ENCODE measurements at regions not wholly inside any gene's neighbourhood (a gene's known extent, or its start where the extent isn't known, plus 50 kb on each side); places are given as distances from the start of the nearest gene placed in this dataset.

GRCh38 chr10:121365566-121365965, 232.7 kb downstream of the FGFR2 start:
- WGBS, 2 donors = 84 to 91% methylated on average over 5 to 29 of the region's 29 CpGs
- DNase-seq (no peak), ATAC-seq (no peak)
- H3K4me3 ChIP-seq = no peak overlapping the region
- intact Hi-C loops (cut with DNase I) = no loop called here
- H3K36me3 ChIP-seq (replicated peaks in 1 of 2; ENCODE audit: insufficient read depth in 1 of 2, low read depth in 2 of 2) = no peaks in the 10 kb centered on the region
- no peaks in the 10 kb centered on the region for H3K4me1 ChIP-seq
- no peak overlapping the region for H3K27ac ChIP-seq
- no peaks in the 10 kb centered on the region for H3K9me3 ChIP-seq
- H3K27me3 ChIP-seq = no peaks in the 10 kb centered on the region
- TF ChIP-seq POLR2A (IDR thresholded peaks at IDR 0.05) (no peak), CTCF (IDR thresholded peaks at IDR 0.05) (no peak)

GRCh38 chr10:121368347-121369025, 229.8 kb downstream of the FGFR2 start:
- DNase-seq = no peak
- H3K36me3 ChIP-seq (replicated peaks in 1 of 2; ENCODE audit: insufficient read depth in 1 of 2, low read depth in 2 of 2) = no peaks in the 10 kb centered on the region
- H3K27ac ChIP-seq = no peak overlapping the region
- no peak for TF ChIP-seq CTCF (IDR thresholded peaks at IDR 0.05)
- TF ChIP-seq POLR2A (IDR thresholded peaks at IDR 0.05) = no peak
- H3K9me3 ChIP-seq = no peaks in the 10 kb centered on the region
- H3K4me3 ChIP-seq = no peak overlapping the region
- H3K4me1 ChIP-seq = no peaks in the 10 kb centered on the region
- WGBS, 2 donors = 23 to 24% methylated on average over 9 of the region's 9 CpGs
- intact Hi-C loops (cut with DNase I) = no loop called here
- no peak for ATAC-seq
- H3K27me3 ChIP-seq = no peaks in the 10 kb centered on the region

- Histone ChIP-seq H3K4me3 (no peak overlapping the region), H3K9me3 (no peaks in the 10 kb centered on the region), H3K4me1 (no peaks in the 10 kb centered on the region), H3K36me3 (replicated peaks in 1 of 2; ENCODE audit: insufficient read depth in 1 of 2, low read depth in 2 of 2) (no peaks in the 10 kb centered on the region), H3K27ac (no peak overlapping the region), H3K27me3 (no peaks in the 10 kb centered on the region)
- ATAC-seq = no peak
- no peak for DNase-seq
- intact Hi-C loops (cut with DNase I) = no loop called here
- WGBS, 2 donors = 46 to 58% methylated on average over 3 of the region's 3 CpGs
- no peak for TF ChIP-seq CTCF (IDR thresholded peaks at IDR 0.05)
- no peak for TF ChIP-seq POLR2A (IDR thresholded peaks at IDR 0.05)
These were observed 228.6 kb downstream of the FGFR2 start for GRCh38 chr10:121369616-121370015.

GRCh38 chr10:121371836-121372235, 226.4 kb downstream of the FGFR2 start:
- WGBS, 2 donors = 75 to 79% methylated on average over 3 of the region's 3 CpGs
- no peaks in the 10 kb centered on the region for H3K27me3 ChIP-seq
- H3K9me3 ChIP-seq = no peaks in the 10 kb centered on the region
- no peak overlapping the region for H3K4me3 ChIP-seq
- H3K4me1 ChIP-seq = no peaks in the 10 kb centered on the region
- ATAC-seq = no peak
- H3K27ac ChIP-seq = no peak overlapping the region
- no peak for DNase-seq
- H3K36me3 ChIP-seq (replicated peaks in 1 of 2; ENCODE audit: insufficient read depth in 1 of 2, low read depth in 2 of 2) = no peaks in the 10 kb centered on the region
- TF ChIP-seq CTCF (IDR thresholded peaks at IDR 0.05) (no peak), POLR2A (IDR thresholded peaks at IDR 0.05) (no peak)
- intact Hi-C loops (cut with DNase I) = no loop called here

- Histone ChIP-seq H3K4me1 (no peaks in the 10 kb centered on the region), H3K36me3 (replicated peaks in 1 of 2; ENCODE audit: insufficient read depth in 1 of 2, low read depth in 2 of 2) (no peaks in the 10 kb centered on the region), H3K27me3 (no peaks in the 10 kb centered on the region), H3K9me3 (no peaks in the 10 kb centered on the region), H3K4me3 (no peak overlapping the region), H3K27ac (no peak overlapping the region)
- ATAC-seq = no peak
- TF ChIP-seq POLR2A (IDR thresholded peaks at IDR 0.05) (no peak), CTCF (IDR thresholded peaks at IDR 0.05) (no peak)
- DNase-seq = no peak
- 59 to 62% methylated on average over 2 of the region's 2 CpGs for WGBS, 2 donors
- intact Hi-C loops (cut with DNase I) = no loop called here
These were observed 224.8 kb downstream of the FGFR2 start for GRCh38 chr10:121373411-121373810.
